ENCODE measurements at regions not wholly inside any gene's neighbourhood (a gene's known extent, or its start where the extent isn't known, plus 50 kb on each side); places are given as distances from the start of the nearest gene placed in this dataset.

DNA sequence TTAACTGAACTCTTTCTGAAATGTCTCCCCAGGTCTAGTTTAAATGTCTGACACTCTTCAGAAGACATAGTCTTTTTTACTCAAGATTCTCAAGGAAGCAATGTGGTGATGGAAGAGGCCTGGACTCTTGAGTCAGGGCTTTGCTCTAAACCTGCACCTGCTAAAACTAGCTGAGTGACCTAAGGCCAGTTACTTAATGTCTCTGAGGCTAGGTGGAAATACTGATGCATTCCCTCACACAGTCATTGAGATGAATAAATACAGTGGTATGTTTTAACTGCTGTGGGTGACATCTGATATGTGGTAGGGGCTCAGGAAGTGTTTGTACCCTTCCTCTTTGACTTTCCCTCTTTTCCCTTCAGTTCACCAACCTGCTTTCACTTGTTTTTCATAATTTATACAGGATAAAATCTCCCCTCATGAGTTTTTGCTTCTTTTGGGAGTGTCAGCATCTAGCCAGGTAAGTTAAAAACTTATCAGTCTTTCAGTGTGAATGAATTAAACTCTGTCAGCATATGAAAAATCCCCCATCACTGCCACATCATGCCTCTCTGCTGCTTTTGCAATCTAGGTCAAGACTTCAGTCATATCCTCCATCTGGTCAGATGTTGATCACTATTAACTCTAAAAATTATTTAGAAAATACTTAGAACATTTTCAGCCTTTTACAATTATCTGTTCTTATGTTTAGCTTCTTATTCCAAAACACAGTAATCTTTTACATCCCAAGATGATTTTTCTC, 178.7 kb upstream of the TNFAIP3 start:
- no peak for DNase-seq (ENCODE audit: low spot score)

GRCh38 chr6:137689377-137689776, 177.7 kb upstream of the TNFAIP3 start:
- DNase-seq (ENCODE audit: low spot score), result no peak

DNA sequence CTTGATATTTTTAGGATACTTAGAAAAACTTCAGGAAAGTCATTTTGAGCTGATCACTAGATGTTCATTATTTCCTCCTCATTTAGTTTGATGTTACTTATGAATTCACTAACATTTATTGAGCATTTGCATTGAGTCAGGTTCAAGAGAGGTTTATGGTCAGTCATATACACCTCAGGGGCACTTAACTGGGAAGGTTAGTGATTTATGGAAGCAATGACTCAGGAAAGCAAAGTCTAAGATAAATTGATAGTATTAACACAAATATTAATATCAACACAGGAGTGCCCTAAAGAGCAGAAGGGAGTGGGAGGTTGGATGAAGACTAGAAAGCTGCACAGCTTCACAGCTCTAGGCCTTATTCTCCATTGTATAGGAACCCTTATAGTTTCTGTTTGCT, 177.0 kb upstream of the TNFAIP3 start:
- no peak for DNase-seq (ENCODE audit: low spot score)

- DNase-seq (ENCODE audit: low spot score), result no peak
These were observed 176.3 kb upstream of the TNFAIP3 start for GRCh38 chr6:137690721-137691120.

DNA sequence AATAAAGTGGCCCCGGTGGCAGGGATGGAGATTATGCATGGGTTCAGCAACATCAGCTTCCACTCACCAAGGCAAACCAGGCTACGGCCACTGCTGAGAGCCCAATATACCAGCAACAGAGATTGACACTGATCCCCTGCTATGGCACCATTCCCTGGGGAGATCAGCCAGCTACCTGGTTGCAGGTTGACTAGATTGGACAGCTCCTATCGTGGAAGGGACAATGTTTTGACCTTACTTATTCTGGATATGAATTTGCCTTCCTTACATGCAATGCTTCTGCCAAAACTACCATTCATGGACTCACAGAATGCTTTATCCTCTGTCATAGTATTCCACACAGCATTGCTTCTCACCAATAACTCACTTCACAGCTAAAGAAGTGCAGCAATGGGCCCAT, 174.8 kb upstream of the TNFAIP3 start:
- no peak for DNase-seq (ENCODE audit: low spot score)

DNA sequence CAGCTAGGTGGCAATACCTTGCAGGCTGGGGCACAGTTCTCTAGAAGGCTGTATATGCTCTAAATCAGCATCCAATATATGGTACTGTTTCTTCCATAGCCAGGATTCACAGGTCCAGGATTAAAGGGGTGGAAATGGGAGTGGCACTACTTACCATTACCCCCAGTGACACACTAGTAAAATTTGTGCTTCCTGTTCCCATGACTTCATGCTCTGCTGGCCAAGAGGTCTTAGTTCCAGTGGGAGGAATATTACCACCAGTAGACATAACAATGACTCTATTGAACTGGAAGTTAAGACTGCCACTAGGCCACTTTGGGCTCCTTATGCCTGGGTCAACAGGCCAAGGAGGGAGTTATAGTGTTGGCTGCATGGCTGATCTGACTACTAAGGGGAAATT, 174.3 kb upstream of the TNFAIP3 start:
- no peak for DNase-seq (ENCODE audit: low spot score)

DNA sequence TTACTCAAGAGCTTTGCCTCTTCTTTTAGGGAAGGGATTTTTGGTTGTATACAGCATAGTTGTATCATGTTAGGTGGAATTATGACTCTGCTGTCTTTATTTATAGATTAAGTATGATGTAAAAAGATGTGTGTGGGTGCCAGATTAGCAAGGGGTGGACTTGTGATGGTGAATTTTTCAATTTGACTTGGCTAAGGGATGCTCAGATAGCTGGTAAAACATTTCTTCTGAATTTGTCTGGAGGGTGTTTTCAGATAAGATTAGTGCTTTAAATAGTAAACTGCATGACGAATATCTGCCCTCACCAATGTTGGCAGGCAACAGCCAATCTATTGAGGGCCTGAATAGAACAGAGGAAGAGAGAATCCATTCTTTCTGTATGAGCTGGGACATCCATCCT, 173.3 kb upstream of the TNFAIP3 start:
- no peak for DNase-seq (ENCODE audit: low spot score)

DNA sequence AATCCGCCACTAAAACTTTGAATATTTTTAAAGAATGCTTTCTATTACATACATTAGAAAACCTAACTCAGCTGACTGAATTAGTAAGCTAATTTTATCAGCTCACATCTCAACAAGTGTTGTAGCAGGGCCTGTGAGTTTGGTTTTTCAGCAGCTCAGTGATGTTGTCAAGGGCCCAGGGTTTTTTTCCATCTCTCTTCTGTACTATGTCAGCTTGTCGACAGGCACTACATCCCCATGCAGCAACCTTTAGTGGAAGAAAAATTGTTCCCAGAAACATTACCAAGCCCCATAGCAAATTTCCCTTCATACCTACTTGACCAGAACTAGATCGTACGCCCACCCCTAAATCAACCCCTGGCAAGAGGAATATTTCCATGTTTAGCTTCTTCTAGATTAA, 170.3 kb upstream of the TNFAIP3 start:
- no peak for DNase-seq (ENCODE audit: low spot score)

DNA sequence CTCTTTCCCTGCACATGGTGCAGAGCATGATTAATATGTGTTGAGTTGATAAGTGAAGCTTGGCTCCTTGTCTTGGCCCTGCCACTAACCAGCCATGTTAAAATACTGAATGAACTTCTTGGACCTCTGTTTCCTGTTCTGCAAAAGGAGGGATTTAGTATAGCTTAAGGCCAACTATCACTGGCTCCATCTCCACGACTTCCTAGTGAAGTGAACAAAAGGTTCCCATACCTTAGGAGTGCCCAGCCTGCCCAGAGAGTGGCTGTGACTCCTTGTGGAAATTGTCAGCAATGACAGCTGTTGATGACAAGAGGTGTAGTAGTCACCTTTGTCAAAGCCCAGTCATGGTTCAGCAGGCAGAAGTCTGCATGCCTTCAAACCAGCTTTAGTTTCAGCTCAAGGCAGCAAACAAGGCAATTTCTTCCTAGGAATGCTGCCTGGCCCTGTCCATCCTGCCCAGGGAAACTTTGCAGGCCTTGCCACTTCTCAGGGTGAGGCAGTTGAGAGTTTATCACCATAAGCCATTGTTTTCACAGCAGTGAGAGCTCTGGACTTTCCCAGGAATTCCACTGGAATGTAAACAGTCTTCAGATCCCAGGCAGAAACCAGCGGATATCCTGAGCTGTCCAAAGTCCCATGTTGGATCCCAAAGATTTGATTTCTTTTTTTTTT, 169.7 kb upstream of the TNFAIP3 start:
- no peak for DNase-seq (ENCODE audit: low spot score)

- DNase-seq (ENCODE audit: low spot score), result no peak
These were observed 168.4 kb upstream of the TNFAIP3 start for GRCh38 chr6:137698636-137699030.

DNA sequence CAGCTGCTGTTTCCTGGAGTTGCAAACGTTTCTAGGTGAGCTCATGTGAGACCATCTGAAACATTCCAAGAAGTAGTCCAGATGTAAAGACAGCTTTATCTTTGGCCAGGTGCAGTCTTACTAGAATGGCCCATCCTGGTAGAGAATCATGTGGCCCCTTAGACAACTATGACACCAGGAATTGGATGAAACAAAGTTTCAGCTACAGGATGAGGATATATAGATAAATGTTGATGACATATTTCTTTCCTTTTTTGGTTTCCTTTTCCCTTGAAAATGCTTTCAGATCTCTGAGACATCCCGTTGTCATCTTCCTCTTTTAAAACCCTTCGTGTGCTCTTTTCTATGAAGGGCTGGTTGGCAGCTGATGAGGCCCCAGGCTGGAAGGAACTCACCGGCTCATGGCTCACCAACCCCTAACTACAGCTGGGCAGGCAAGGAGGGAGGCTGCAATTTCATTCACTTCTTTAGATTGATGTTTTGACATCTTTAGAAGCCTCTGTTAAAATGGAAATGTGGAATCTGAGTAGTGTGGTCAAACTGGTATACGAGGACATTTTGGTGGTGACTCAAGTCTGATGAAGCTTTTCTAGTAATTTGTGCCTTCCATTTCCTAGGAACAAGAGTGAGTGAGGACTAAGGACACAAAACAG, 167.9 kb upstream of the TNFAIP3 start:
- DNase-seq (ENCODE audit: low spot score), result no peak

- no peak for DNase-seq (ENCODE audit: low spot score)
These were observed 166.9 kb upstream of the TNFAIP3 start for GRCh38 chr6:137700161-137700560.

- DNase-seq (ENCODE audit: low spot score), result no peak
These were observed 166.1 kb upstream of the TNFAIP3 start for GRCh38 chr6:137700751-137701477.

GRCh38 chr6:137701942-137702341, 165.1 kb upstream of the TNFAIP3 start:
- DNase-seq (ENCODE audit: low spot score), result no peak

GRCh38 chr6:137702791-137703424, 164.2 kb upstream of the TNFAIP3 start:
- no peak for DNase-seq (ENCODE audit: low spot score)

- DNase-seq (ENCODE audit: low spot score), result no peak
These were observed 162.3 kb upstream of the TNFAIP3 start for GRCh38 chr6:137704802-137705159.

DNA sequence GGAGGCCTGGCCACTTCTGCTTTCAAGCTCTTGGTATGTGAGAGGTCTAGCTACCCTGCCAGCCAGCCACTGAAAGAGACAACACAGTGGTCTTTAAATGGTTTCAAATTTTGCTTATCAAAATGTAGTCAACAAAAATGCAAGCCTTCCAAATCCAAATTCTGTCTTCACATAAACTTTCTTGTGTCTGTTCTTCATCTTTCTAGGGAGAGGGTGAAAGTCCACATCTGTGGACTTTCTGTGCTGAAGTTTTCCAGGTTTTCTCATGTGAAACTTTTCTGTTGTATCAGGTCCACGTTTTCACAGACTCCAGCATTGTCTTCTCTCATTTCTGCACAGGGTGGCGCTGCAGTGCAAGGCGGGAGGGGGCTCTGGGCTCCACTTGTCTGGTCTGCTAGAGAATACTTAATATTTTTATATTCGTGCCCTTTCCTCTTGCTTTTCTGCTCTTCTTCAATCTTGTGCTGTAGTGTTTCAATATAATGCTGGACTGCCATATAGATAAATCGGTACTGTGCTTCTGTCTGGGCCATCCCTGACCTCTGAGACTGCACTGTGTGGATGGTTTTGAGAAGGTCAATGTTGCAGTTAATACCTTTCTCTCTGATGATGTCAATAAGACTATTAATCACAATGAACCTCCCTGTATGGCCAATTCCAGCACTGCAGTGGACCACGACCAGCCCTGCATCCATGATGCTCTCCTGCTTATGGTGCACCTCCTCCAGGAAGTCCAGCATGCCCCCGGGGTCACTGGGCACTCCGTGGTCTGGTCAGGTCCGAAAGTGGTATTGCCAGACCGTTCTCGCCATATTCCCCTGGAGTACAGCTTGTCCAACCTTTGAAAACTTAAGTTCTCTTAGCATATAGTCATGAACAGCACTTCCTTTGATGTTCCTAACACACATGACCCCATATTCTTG, 161.6 kb upstream of the TNFAIP3 start:
- DNase-seq (ENCODE audit: low spot score), result no peak

- no peak for DNase-seq (ENCODE audit: low spot score)
These were observed 160.8 kb upstream of the TNFAIP3 start for GRCh38 chr6:137706083-137706750.

DNA sequence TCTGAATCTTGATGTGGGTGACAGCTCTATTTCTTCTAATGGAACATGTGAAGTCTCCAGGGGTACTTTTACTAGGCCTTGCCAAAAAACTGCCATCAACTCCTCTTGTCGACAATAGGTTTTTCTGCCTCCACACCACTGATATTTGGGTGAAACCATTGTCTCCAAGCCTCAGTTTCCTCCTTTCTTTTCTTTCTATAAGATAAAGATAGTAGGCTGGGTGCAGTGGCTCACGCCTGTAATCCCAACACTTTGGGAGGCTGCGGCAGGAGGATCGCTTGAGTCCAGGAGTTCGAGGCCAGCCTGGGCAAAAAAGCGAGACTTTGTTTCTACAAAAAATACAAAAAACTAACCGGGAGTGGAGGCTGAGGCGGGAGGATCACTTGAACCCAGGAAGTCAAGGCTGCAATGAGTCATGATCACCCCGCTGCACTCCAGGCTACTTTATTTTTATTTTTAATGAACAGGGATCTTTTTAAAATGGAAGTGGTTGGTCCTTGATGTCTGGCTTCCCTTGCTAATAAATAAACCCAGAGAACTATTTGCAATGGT, 159.9 kb upstream of the TNFAIP3 start:
- no peak for DNase-seq (ENCODE audit: low spot score)

All from SK-N-DZ (cell line).